ENCODE measurements at regions not wholly inside any gene's neighbourhood (a gene's known extent, or its start where the extent isn't known, plus 50 kb on each side); places are given as distances from the start of the nearest gene placed in this dataset.

GRCh38 chr9:17018540-17019196 lies 116.2 kb upstream of the CNTLN start:
- peak; percentile 47 for DNase-seq (ENCODE audit: low read depth)

- DNase-seq (ENCODE audit: low read depth) = peak; percentile 88
Measured at GRCh38 chr9:17017931-17018491, 116.8 kb upstream of the CNTLN start.

- no peak for DNase-seq (ENCODE audit: low read depth)
Measured at GRCh38 chr9:17013891-17014290, 120.9 kb upstream of the CNTLN start.

- no peak for DNase-seq (ENCODE audit: low read depth)
Measured at GRCh38 chr9:17013010-17013409, 121.8 kb upstream of the CNTLN start.

GRCh38 chr9:17011880-17012279 lies 123.0 kb upstream of the CNTLN start:
- DNase-seq (ENCODE audit: low read depth) = no peak

- no peak for DNase-seq (ENCODE audit: low read depth)
Measured at GRCh38 chr9:17009071-17009470, 125.8 kb upstream of the CNTLN start.

- DNase-seq (ENCODE audit: low read depth) = peak; percentile 50
Measured at GRCh38 chr9:17005056-17005823, 129.6 kb upstream of the CNTLN start.

GRCh38 chr9:17004500-17004899 lies 130.3 kb upstream of the CNTLN start:
- DNase-seq (ENCODE audit: low read depth) = peak; percentile 62

GRCh38 chr9:17003576-17004240 lies 131.1 kb upstream of the CNTLN start:
- no peak for DNase-seq (ENCODE audit: low read depth)

- DNase-seq (ENCODE audit: low read depth) = no peak
Measured at GRCh38 chr9:16996901-16997491, 126.5 kb upstream of the BNC2 start.

- peak; percentile 8 for DNase-seq (ENCODE audit: low read depth)
Measured at GRCh38 chr9:16992138-16992537, 121.7 kb upstream of the BNC2 start.

GRCh38 chr9:16987026-16987425 lies 116.6 kb upstream of the BNC2 start:
- peak; percentile 46 for DNase-seq (ENCODE audit: low read depth)

GRCh38 chr9:16986556-16986955 lies 116.1 kb upstream of the BNC2 start:
- DNase-seq (ENCODE audit: low read depth) = no peak

GRCh38 chr9:16985559-16986348 lies 115.3 kb upstream of the BNC2 start:
- DNase-seq (ENCODE audit: low read depth) = peak; percentile 5

- DNase-seq (ENCODE audit: low read depth) = peak; percentile 13
Measured at GRCh38 chr9:16982780-16983310, 112.4 kb upstream of the BNC2 start.

- DNase-seq (ENCODE audit: low read depth) = no peak
Measured at GRCh38 chr9:16976427-16976826, 106.0 kb upstream of the BNC2 start.

- DNase-seq (ENCODE audit: low read depth) = no peak
Measured at GRCh38 chr9:16974436-16974835, 104.0 kb upstream of the BNC2 start.

- DNase-seq (ENCODE audit: low read depth) = no peak
Measured at GRCh38 chr9:16970321-16970720, 99.9 kb upstream of the BNC2 start.

GRCh38 chr9:16964228-16964627 lies 93.8 kb upstream of the BNC2 start:
- DNase-seq (ENCODE audit: low read depth) = peak; percentile 98

- peak; percentile 23 for DNase-seq (ENCODE audit: low read depth)
Measured at GRCh38 chr9:16960084-16960483, 89.6 kb upstream of the BNC2 start.

GRCh38 chr9:16959391-16959790 lies 88.9 kb upstream of the BNC2 start:
- no peak for DNase-seq (ENCODE audit: low read depth)

All from M059J (cell line).